UCSD-AML1 (cell line): ENCODE measurements at regions not wholly inside any gene's neighbourhood (a gene's known extent, or its start where the extent isn't known, plus 50 kb on each side); places are given as distances from the start of the nearest gene placed in this dataset.
"Not testable (repeated sequence)": the region's sequence is repeated elsewhere in the genome, so short reads cannot be mapped to it uniquely, and the experiment has no call there.

Source experiments
- DNase-seq: peaks from one replicate; lab custom pipeline; 2025; ENCODE audit not compliant: unreplicated experiment; lab: John Stamatoyannopoulos, UW

DNA sequence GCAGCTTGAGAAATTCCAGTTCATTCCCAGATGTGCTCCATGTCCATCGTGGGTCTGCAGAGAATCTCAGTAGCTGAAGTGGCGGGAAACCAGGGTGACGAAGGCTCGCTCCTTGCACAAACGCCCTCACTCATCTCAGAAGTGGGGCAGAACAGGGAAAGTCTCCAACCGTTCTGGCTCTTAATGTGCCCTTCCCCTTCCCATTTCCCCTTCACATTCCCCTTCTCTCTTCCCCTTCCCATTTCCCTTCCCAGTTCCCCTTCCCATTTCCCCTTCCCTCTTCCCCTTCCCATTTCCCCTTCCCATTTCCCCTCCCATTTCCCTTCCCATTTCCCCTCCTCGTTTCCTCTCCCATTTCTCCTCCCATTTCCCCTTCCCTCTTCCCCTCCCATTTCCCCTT lies 108.5 kb downstream of the OLFM1 start:
- DNase-seq, result not testable (repeated sequence)

DNA sequence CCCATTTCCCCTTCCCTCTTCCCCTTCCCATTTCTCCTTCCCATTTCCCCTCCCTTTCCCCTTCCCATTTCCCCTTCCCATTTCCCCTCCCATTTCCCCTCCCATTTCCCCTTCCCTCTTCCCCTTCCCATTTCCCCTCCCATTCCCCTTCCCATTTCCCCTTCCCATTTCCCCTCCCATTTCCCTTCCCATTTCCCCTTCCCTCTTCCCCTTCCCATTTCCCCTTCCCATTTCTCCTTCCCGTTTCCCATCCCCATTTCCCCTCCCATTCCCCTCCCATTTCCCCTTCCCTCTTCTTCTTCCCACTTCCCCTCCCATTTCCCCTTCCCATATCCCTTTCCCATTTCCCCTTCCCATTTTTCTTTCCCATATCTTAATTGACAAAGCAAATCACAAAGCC lies 109.0 kb downstream of the OLFM1 start:
- no peak for DNase-seq

DNA sequence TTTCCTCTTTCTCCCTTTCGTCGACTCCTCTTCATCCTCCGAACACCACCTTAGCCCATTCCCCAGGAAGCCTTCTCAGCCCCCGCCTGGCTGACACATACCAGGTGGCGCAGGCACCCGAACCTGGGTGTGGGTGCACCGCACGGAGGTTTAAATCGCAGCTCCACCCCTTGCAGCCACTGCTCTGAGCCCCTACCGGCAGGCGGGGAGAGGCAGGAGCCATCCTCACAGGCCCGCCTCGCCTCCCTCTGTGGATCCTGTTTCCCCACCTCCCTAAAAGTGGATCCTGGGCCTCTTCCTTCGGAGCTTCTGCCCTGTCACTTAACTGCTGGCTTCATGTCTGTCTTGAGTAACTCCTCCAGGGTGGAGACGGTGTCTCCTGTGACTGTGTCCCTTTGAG lies 110.7 kb downstream of the OLFM1 start:
- DNase-seq, result no peak

DNA sequence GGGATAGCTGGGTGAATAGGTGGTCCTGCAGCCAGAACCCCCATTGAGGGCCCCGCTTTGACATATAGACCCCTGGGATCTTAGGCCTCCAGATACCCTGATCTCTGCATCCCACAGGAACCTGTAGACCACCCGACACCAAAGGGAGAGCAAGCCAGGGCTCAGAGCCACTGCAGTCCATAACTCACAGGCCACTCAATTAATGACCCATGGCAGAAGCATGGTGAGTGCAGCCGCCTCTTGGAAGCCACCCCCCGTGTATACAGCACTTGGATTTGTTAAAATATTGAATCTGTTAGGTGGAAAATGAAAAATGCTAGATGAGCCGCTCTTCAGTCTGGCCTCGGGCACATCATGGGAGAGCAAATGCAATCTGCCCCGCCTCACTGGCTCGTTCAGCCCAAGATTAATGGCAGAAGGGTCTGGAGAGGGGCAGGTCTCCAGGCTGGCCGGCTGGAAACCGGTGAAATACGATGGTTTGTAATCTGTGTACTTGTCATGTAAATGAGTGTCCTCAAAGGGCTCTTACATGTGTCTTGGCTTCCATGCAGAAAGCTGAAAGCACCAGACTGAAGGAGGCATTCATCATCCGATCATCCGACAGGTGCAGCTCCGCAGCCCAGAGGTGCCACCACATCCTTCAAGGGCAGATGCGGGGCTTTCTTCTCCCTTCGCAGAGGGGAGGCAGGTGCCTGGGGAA lies 111.3 kb downstream of the OLFM1 start:
- no peak for DNase-seq

DNA sequence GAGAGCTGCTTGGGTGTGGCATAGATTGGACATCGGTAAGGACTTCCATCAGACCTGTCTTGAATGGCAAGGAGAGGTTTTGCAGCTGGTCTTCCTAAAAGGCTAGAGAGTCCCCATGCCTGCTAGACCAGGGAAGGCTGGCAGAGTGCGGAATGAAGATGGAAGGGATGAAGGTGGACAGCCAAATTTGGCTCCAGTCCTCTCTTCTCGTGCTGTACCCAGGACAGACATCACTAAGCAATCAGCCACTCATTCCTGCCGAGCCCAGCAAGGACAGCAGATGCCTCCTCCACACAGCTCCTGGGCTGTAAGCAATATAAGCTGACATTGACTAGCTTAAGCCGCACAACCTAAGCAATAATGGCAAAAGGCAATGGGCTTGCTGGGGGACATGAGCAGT lies 112.0 kb downstream of the OLFM1 start:
- no peak for DNase-seq

DNA sequence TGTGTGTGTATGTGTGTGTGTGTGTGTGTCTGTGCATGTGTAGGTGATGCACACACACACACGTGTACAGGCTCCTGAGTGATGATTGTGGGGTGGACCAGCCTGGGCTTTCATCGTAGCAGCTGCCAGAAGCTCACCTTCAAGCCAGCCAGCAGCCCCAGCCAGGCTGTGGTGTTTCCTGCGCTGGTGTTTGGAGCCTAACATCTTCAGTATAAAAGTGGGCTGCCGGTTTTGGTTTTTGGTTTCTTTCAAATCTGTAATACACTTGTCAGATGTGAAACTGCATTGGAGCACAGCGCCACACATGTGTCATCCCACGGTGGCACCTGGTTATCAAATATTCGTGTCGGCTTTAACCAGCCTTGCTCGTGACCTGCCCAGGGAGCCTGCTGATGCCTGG lies 114.2 kb downstream of the OLFM1 start:
- no peak for DNase-seq

DNA sequence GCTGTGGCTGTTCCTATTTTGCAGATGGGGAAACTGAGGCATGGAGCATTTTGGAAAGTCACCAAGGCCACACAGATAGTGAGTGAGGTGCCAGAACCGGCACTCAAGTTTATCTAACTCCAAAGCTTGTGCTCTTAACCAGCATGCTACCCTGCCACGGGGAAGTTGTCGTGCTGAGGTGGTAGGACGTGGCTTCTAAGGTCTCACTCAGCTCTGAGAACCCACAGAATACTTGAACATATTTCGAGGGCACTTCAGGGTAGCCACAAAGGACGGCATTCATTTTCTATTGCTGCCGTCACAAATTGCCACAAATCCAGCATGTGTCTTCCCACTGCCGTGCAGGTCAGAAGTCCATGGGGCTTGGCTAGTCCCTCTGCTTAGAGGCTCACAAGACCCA lies 116.7 kb downstream of the OLFM1 start:
- DNase-seq, result no peak

DNA sequence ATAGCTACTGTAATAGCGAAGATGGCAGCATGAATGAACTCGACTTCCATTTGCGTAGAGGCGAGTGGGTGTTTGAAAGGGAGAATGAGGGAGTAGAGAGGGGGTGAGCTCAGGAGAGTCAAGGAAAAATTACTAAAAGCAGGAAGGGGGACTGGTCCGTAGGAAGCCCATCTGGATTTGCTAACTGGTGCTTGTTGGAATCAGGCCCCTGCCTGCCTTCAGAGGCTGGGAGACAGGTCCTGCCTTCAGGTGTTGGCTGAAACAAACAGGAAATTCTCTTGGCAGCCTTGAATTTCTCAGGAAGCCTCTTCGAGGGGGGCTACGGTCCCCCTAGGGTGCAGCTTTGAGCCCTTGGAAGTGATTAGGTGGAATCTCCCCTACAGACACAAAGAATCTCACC lies 121.7 kb downstream of the OLFM1 start:
- DNase-seq, result no peak

DNA sequence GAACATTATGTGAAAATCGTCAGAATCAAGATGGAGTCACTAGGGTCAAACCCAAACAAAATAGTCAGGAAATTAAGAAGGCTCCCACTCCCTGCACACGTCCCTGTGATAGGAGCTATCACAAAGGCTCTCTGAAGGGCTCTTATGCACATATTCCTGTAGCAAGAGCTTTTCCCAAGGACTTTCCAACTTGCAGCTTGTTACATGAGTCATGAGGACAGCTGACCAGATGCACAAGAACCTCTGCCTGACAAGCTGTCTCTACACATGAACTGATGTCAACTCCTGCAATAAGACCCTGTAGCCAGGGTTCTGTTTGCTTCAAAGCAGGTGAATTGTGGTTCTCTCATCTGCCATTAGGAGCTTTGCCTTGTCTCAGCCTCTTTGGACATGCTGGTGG lies 122.4 kb downstream of the OLFM1 start:
- DNase-seq, result no peak

DNA sequence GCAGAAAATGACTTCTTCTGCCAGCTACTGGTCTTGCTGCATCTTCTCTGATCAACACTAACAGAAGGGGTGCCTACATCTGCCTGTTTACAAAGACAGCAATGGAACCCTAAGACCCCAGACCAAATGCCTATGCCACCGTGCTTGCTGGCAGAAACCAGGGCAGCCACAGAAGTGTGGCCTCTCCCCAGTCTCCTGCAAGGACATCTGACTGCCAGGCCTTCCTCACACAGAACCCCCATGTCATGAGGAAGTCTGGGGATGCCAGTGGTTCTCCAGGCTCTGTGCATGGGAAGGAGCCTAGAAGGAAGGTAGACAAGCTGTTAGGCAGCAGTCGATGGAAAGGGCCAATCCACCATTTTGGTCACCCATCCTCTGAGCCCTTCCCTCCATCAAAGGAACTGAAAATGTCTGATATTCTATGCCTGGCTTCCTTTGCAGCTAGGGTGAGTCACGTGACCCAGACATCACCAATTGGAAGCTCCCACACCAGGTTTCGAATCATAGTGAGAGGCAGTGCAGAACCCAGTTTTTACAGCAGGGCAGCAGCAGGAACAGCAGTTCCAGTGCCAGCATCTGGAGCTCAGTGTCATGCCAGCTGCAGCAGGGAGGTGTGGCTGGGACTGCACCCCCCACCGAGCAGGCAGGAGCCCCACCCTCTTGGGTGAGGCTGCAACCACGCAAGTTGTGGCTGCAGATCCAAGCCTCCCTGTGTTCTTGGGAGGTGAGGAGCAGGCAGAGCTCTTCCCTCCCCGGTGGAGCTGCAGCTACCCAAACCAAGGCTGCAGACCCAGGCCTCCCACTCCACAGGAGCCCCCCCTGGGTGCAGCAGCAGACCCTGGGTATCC lies 123.4 kb downstream of the OLFM1 start:
- DNase-seq, result no peak

DNA sequence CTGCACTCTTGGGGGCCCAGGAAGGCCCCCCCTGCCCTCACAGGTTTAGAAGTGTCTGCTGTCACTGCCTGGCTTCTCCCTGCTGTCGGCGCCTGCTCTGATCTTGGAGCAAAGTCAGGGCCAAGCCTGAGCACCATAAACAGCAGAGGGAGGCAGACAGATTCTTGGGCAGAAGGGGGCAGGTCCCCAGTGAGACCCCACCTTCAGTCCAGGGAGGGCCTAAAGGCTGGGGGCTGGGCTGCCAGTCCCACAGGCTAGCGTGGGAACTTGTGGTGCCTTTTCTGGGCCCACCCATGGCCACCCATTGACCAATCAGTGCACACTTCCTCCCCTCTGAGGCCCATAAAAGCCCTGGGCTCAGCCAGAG lies 124.0 kb downstream of the OLFM1 start:
- no peak for DNase-seq

DNA sequence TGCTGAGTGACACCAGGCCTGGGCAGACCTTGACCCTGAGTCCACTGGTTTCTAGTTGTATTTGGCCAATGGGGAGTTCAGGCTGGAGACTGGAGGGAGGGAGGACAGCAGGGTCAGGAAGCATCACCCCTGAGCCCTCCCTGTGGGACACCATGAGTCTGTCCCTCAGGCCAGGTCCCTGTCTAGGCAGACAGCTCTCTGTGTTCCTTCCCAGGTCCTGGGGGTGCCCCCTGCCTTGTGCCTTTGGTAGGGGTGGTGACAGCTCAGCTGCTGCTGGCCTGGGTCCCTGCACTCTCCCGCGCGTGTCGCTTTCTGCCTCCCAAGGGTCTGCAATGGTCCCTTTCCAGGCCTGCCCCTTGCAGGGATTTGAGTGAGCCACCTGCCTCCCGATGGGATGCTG lies 125.5 kb downstream of the OLFM1 start:
- no peak for DNase-seq

DNA sequence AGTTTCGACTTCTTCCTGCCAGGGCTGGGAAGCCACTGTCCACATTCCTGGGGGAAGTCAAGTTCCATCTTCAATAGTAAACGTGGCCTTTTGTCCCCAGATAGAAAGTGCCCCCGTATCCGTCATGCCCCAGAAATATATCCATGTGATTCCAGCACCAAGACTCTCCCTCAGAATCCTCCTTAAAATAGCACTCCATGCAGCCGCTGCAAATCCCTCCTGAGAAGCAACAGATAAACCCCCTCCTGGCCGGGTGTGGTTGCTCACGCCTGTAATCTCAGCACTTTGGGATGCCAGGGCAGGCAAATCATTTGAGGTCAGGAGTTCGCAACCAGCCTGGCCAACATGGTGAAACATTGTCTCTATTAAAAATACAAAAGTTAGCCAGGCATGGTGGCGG lies 126.1 kb downstream of the OLFM1 start:
- no peak for DNase-seq

DNA sequence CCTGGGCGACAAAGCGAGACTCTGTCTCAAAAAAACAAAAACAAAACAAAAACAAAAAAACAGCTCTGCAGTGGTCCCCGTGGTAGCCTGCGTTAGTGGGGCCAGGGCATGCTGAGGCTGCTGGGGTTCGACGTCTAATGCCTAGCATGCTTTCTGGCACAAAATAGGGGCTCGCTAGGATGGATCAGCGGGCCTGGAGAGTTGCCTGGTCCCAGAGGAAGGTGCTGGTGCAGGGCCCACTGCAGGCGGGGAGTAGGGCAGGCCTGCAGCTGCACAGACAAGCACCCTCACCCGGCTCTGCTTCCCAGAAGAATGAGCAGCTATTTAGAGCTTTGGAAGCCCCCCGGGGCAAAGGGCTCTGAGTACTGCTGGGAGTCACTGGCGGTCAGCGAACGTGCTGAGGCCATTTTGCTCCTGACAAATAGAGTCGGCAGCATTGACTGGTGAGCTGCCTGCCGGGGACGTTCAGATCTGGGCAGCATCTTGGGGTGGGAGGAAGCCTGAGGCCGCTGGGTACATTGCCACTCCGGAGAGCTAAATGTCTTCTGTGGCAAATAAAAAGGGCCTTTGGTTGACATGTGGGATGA lies 126.7 kb downstream of the OLFM1 start:
- no peak for DNase-seq

DNA sequence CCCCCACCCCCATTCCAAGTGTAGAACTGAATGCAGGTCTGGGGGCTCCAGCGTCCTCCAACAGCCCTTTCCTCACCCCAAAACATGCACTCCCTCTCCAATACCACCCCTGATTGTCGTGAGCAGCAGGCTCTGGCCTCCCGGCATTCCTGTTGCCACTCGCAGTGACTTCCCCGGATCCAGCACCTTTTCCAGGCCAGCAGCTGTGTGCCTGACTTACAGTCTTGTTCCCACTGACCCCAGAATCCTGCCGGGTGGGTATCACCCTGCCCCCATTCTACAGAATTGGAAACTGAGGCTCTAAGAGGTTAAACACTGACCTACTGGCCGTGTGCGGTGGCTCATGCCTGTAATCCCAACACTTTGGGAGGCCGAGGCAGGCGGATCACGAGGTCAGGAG lies 127.2 kb downstream of the OLFM1 start:
- no peak for DNase-seq

DNA sequence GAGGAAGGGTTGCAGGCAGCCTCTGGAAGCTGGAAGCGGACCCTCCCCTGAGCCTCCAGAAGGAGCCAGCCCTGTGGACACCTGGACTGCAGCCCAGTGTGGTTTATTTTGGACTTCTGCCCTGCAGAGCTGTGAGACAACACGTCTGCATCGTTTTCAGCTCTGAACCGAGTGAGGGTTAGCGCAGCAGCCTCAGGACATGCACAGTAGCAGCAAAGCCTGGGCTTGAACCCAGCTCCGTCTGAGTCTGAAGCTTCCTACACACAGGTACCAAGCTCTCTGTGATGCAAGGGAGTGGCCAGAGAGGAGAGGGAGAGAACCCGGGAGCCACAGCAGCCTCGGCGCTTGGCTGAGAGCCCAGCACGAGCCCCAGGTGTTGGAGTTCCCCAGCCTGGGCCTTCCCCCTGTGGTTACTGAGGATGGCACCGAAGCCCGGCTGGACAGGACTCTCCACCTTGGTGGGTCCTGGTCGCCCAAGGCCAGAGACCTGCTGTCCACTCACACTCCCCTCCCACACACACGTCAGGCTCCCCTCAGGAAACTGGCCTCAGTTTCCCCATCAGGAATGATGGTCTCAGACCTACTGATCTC lies 128.2 kb downstream of the OLFM1 start:
- no peak for DNase-seq

DNA sequence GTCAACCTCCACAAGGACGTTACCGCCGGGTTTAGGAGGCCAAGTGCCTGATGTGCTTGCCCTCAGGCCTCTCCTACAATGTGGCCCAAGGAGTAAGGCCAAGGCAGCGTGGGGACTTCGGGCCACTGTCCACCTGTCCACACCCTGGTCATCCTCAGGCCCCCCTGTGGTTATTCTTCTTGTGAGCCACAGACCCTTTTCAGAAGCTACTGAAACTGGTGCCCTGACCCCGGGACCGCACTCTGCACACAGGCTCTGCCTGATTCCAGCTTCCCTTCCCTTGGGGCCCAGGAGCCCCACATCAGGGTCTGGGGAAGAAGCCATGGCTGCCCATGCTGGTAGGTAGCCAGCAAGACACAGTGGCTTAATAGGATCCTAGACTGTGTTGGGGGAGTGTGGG lies 128.8 kb downstream of the OLFM1 start:
- no peak for DNase-seq

DNA sequence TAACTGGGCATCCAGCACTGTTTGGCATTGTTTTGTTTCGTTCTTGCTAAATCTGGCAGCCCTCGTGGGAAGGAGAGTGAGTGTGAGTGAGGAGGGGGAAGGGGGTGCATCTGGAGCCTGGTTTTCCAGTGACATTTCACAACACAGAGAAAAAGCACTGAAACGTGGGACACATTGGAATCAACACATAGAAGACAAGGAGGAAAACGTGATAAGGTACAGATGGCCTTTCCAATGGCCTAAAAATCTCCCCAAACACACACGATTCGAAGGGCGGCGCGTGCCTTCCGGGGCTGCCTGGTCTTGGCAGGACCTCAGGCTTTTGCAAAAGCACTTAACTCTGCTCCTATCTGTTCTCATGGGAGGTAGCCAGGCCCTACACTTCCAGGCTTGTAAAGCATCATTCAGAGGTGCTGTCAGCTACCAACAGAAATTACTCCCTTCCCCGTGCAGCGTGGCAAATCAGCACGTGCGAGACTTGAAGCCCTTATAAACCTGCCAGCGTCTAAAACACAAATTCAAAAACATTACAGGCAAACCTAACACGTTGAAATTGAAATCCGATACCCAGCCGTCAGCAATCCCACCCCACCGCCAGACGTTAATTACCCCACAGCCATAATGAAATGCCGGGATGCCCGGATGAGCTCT lies 129.4 kb downstream of the OLFM1 start:
- DNase-seq, result no peak

DNA sequence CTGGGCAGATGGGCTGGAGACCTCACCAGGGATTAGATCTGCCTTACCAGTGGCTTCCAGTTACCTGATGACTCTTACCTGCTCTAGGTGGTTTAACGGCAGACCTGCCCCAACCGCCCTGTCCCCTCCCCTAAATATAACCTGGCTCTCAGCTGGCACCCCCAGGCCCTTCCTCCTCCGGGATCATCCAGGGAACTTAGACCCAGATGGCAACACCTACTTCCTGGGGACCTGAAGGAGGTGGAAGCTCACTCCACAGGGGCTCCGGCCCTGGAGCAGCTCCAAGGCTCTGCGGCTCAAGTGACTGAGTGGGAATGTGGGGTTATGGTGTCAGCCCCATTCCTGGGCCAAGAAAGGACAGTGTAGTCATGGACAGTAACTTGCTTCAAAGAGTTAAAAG lies 130.4 kb downstream of the OLFM1 start:
- no peak for DNase-seq

DNA sequence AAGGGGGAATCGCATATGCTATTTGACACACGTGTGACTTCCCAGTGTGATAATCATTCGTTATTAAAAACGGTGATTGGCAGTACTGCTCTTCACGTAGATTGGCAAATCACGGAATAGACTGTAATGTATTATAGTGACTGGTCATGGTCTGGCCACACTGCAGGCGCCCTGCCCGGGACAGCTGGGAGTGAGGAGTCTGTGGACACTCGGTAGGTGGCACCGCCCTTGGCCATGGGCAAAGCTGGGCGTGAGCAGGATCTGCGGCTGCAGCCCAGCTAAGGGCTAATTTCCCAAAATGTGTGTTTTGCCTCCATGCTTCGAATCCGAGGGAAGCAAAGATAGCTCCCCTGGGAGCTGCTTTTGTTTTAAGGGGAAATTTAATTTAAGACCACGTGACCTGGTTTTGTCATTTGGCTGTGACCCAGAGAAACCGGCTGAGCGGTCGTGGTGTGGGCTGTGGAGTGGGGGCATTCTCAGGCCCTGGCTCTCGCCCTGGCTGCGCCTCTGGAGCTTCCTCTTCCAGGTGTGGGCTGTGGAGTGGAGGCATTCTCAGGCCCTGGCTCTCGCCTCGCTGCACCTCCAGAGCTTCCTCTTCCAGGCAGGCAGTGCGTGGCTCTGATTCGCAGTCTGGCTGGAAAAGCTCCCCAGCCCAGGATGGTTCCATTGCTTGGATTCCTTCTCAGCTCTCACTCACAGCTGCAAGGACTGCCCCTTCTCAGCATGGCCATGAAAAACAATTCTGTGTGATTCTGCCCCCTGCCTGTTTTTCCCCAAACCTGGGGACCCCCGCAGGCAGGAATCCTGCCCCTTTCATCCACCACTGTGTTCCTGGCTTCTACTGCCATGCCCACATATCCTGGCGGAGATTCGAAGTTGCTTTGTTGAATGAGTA lies 131.1 kb downstream of the OLFM1 start:
- no peak for DNase-seq
